Osteocyte (in vitro differentiated cells): ENCODE measurements at regions not wholly inside any gene's neighbourhood (a gene's known extent, or its start where the extent isn't known, plus 50 kb on each side); places are given as distances from the start of the nearest gene placed in this dataset.

Source experiments
- DNase-seq: peaks from one replicate; pipeline ENCODE4 v3.0.0; 2021; ENCODE audit warnings: mixed read lengths; ENCODE audit not compliant: unreplicated experiment; ENCODE audit errors: extremely low spot score
- H3K27ac Mint-ChIP-seq: one replicate; pipeline ENCODE4 v1.8.0; 2021; ENCODE audit warnings: mild to moderate bottlenecking, mixed read lengths; ENCODE audit not compliant: unreplicated experiment
- H3K27me3 Mint-ChIP-seq: one replicate; pipeline ENCODE4 v1.8.0; 2021; ENCODE audit warnings: mixed read lengths; ENCODE audit not compliant: unreplicated experiment
- H3K36me3 Mint-ChIP-seq: one replicate; pipeline ENCODE4 v1.8.0; 2021; ENCODE audit warnings: mixed read lengths; ENCODE audit not compliant: unreplicated experiment
- H3K4me1 Mint-ChIP-seq: one replicate; pipeline ENCODE4 v1.8.0; 2021; ENCODE audit warnings: mixed read lengths; ENCODE audit not compliant: unreplicated experiment
- H3K4me3 Mint-ChIP-seq: one replicate; pipeline ENCODE4 v1.8.0; 2021; ENCODE audit warnings: mild to moderate bottlenecking, moderate library complexity, mixed read lengths; ENCODE audit not compliant: unreplicated experiment
- H3K9me3 Mint-ChIP-seq: one replicate; pipeline ENCODE4 v1.8.0; 2021; ENCODE audit warnings: mixed read lengths; ENCODE audit not compliant: unreplicated experiment
- TF ChIP-seq, protein P1 (sequence below): fragments of 200-600 bp; sonication (generic); IDR thresholded peaks from 2 replicates; pipeline ENCODE4 v1.5.0; 2021; ENCODE audit warnings: antibody characterized with exemption, mild to moderate bottlenecking, moderate library complexity

DNA sequence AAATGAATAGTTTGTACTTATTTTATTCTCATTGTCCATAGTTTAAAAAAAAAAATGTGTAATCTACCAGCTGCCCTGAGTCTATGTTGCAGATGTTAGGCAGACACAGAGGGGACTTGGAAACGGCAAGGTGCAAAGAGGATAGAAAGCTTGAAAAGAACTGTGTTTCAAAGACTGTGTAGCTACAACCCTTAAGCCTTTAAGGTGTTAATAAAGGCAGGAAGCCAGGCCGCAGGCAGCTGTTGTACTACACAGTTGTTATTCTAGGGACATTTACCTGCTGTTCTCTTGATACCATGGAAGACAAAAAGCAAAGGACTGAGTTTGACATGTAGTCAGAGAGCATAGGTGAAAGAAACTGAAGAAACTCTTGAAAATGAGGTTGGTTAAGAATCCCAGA lies 440.0 kb downstream of the TUSC7 start:
- Mint-ChIP-seq H3K9me3 (peaks cover 6% of the 10 kb centered on the region), H3K4me3 (no peak overlapping the region), H3K27ac (no peak overlapping the region), H3K36me3 (no peaks in the 10 kb centered on the region), H3K4me1 (peaks cover 24% of the 10 kb centered on the region), H3K27me3 (no peaks in the 10 kb centered on the region)
- no peak for DNase-seq
- TF ChIP-seq, protein P1, sequence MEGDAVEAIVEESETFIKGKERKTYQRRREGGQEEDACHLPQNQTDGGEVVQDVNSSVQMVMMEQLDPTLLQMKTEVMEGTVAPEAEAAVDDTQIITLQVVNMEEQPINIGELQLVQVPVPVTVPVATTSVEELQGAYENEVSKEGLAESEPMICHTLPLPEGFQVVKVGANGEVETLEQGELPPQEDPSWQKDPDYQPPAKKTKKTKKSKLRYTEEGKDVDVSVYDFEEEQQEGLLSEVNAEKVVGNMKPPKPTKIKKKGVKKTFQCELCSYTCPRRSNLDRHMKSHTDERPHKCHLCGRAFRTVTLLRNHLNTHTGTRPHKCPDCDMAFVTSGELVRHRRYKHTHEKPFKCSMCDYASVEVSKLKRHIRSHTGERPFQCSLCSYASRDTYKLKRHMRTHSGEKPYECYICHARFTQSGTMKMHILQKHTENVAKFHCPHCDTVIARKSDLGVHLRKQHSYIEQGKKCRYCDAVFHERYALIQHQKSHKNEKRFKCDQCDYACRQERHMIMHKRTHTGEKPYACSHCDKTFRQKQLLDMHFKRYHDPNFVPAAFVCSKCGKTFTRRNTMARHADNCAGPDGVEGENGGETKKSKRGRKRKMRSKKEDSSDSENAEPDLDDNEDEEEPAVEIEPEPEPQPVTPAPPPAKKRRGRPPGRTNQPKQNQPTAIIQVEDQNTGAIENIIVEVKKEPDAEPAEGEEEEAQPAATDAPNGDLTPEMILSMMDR = no peak

DNA sequence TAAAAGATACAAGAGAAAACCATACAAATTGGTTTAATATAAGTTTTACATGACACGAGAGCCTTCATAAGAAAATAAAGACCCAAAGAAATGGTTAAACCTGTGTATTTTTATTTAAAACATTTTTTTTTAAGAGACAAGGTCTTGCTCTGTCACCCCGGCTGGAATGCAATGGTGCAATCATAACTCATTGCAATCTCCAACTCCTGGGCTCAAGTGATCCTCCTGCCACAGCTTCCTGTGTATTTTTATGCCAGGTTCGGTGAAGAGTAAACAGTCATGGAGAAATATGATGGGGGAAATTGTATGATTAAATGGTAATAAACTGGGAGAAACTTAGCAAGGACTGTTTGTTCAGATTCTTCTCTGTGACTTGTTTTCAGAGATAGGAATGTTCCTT lies 441.0 kb downstream of the TUSC7 start:
- Mint-ChIP-seq H3K4me3 (no peak overlapping the region), H3K36me3 (no peaks in the 10 kb centered on the region), H3K27ac (no peak overlapping the region), H3K9me3 (peaks cover 6% of the 10 kb centered on the region), H3K4me1 (peaks cover 14% of the 10 kb centered on the region), H3K27me3 (no peaks in the 10 kb centered on the region)
- DNase-seq = no peak
- TF ChIP-seq, protein P1 = no peak

DNA sequence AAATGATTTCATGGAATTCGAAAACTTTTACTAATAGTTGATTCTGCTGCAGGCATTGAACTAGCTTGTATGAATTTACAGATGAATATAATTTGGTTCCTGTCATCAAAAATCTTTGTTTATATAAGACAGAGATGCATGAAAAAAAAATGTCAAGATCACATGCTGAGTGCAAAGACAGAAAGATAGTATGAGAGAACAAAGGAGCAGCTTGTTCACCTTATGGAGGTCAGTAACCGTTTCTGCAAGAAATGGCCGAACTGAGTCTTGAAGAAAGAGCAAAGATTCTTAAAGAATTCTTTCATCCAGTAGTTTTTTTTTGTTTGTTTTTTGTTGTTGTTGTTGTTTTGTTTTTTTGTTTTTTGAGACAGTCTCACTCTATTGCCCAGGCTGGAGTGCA lies 450.6 kb downstream of the TUSC7 start:
- TF ChIP-seq, protein P1 = no peak
- H3K27me3 Mint-ChIP-seq = no peaks in the 10 kb centered on the region
- DNase-seq = no peak
- H3K36me3 Mint-ChIP-seq = no peaks in the 10 kb centered on the region
- H3K27ac Mint-ChIP-seq = no peak overlapping the region
- no peak overlapping the region for H3K4me3 Mint-ChIP-seq
- H3K4me1 Mint-ChIP-seq = peaks cover 2% of the 10 kb centered on the region
- no peaks in the 10 kb centered on the region for H3K9me3 Mint-ChIP-seq

DNA sequence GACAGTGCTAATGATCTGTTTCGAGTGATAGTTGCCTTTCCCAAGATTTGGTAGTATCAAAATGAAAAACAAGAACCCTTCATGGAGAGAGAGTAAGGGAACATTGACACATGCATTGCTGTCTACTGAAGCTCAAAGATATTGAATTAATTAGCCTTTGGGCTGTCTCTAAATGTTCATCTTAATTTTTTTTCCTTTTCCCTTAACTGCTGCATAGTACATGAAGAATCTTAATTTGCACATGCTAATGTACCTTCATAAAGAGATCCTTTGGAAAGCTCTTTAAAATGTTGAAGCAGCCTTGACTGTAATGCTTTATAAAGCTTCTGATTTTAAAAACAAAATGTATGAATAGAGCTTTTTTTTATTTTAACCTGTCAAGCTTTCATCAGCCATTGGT lies 452.2 kb downstream of the TUSC7 start:
- H3K27ac Mint-ChIP-seq = no peak overlapping the region

DNA sequence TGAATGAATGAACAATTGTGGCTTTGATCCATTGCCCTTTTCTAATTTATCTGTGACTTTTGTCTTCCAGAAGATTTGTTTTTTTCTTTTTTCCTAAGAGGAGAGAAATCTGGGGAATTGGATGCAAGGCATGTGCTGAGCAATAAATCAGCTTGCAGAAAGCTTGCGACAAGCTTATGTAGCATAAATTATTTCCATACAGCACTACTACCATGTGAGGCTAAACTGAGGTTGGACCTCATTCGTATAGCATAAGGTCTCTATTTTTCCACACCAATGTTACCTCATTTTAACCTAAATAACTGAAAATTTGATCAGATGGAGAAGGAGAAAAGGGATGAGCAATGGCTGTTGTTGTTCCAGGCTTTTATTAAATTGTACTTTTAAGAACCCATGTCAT lies 455.6 kb downstream of the TUSC7 start:
- TF ChIP-seq, protein P1 = no peak
- Mint-ChIP-seq H3K27me3 (no peaks in the 10 kb centered on the region), H3K4me3 (no peak overlapping the region), H3K9me3 (no peaks in the 10 kb centered on the region), H3K27ac (no peak overlapping the region), H3K36me3 (no peaks in the 10 kb centered on the region), H3K4me1 (peaks cover 9% of the 10 kb centered on the region)
- DNase-seq = no peak

More for the DNA sequence above, 452.2 kb downstream of the TUSC7 start:
- no peak for DNase-seq
- TF ChIP-seq, protein P1 = no peak
- Mint-ChIP-seq H3K9me3 (no peaks in the 10 kb centered on the region), H3K4me3 (no peak overlapping the region), H3K36me3 (no peaks in the 10 kb centered on the region), H3K4me1 (peaks cover 8% of the 10 kb centered on the region), H3K27me3 (no peaks in the 10 kb centered on the region)
